Neuronal stem cell (in vitro differentiated cells): ENCODE measurements at regions not wholly inside any gene's neighbourhood (a gene's known extent, or its start where the extent isn't known, plus 50 kb on each side); places are given as distances from the start of the nearest gene placed in this dataset.
A peak's percentile ranks its signal among the peaks of the same experiment; 100 is the strongest.
"Not testable (repeated sequence)": the region's sequence is repeated elsewhere in the genome, so short reads cannot be mapped to it uniquely, and the experiment has no call there.

Experiments used
- DNase-seq: peaks from one replicate; pipeline ENCODE4 v3.0.0-alpha.2; 2013; ENCODE audit warnings: low spot score
- H2AFZ ChIP-seq: one replicate; pipeline ENCODE4 v1.6.1; 2013; ENCODE audit warnings: mild to moderate bottlenecking, low read length, inconsistent platforms
- H2AK5ac ChIP-seq: 2 replicates; pipeline ENCODE4 v1.6.1; 2013; ENCODE audit warnings: low read depth, mild to moderate bottlenecking, inconsistent platforms, low read length, moderate library complexity, mixed read lengths
- H2BK120ac ChIP-seq: 2 replicates; pipeline ENCODE4 v1.6.1; 2013; ENCODE audit warnings: low read depth, mild to moderate bottlenecking, inconsistent platforms, low read length, moderate library complexity, mixed read lengths
- H2BK12ac ChIP-seq: one replicate; pipeline ENCODE4 v1.6.1; 2013; ENCODE audit warnings: low read length, inconsistent platforms
- H2BK15ac ChIP-seq: 2 replicates; pipeline ENCODE4 v1.6.1; 2013; ENCODE audit warnings: mild to moderate bottlenecking, low read length, inconsistent platforms, mixed read lengths
- H2BK5ac ChIP-seq: one replicate; pipeline ENCODE4 v1.6.1; 2013; ENCODE audit warnings: inconsistent platforms, mild to moderate bottlenecking, low read length, moderate library complexity
- H3K14ac ChIP-seq: one replicate; pipeline ENCODE4 v1.6.1; 2013; ENCODE audit warnings: low read length, inconsistent platforms
- H3K18ac ChIP-seq: 2 replicates; pipeline ENCODE4 v1.6.1; 2013; ENCODE audit warnings: low read length, inconsistent platforms
- H3K23ac ChIP-seq: 2 replicates; pipeline ENCODE4 v1.6.1; 2013; ENCODE audit warnings: low read depth, mild to moderate bottlenecking, mixed read lengths, low read length, inconsistent platforms; ENCODE audit not compliant: poor library complexity
- H3K27ac ChIP-seq: replicated peaks from 3 replicates; pipeline ENCODE4 v1.5.1; 2013; ENCODE audit warnings: low read length, inconsistent platforms
- H3K27me3 ChIP-seq, 3 experiments: 2 replicates each; pipeline ENCODE4 v1.6.1; 2013; ENCODE audit warnings: low read length in 3 of 3, mild to moderate bottlenecking in 2 of 3, inconsistent platforms in 1 of 3, low read depth in 1 of 3, mixed read lengths in 1 of 3, moderate library complexity in 1 of 3; ENCODE audit not compliant: control insufficient read depth in 3 of 3, insufficient read depth in 3 of 3
- H3K36me3 ChIP-seq, 2 donors: replicated peaks in 1 of 2; 2 replicates each; pipeline ENCODE4 v1.6.1; 2013; ENCODE audit warnings: low read length in 2 of 2; ENCODE audit not compliant: control insufficient read depth in 2 of 2, insufficient read depth in 2 of 2
- H3K4ac ChIP-seq: 2 replicates; pipeline ENCODE4 v1.6.1; 2013; ENCODE audit warnings: inconsistent platforms, mild to moderate bottlenecking, low read length, moderate library complexity
- H3K4me1 ChIP-seq, 2 donors: 1 replicate in 1 of 2; 2 replicates in 1 of 2; pipeline ENCODE4 v1.6.1; 2013; ENCODE audit warnings: low read length in 2 of 2, low read depth in 1 of 2; ENCODE audit not compliant: control insufficient read depth in 2 of 2, insufficient read depth in 1 of 2
- H3K4me2 ChIP-seq: one replicate; pipeline ENCODE4 v1.6.1; 2013; ENCODE audit warnings: mild to moderate bottlenecking, low read length, inconsistent platforms; ENCODE audit not compliant: insufficient read depth, poor library complexity, severe bottlenecking
- H3K4me3 ChIP-seq, 2 donors: 2 replicates each; pipeline ENCODE4 v1.5.1; 2013; ENCODE audit warnings: low read length in 2 of 2, mild to moderate bottlenecking in 2 of 2, inconsistent platforms in 1 of 2, moderate library complexity in 1 of 2
- H3K79me1 ChIP-seq: one replicate; pipeline ENCODE4 v1.6.1; 2013; ENCODE audit warnings: low read depth, mild to moderate bottlenecking, inconsistent platforms, low read length, moderate library complexity
- H3K9ac ChIP-seq: one replicate; pipeline ENCODE4 v1.6.1; 2013; ENCODE audit warnings: mild to moderate bottlenecking, low read depth, low read length, inconsistent platforms; ENCODE audit not compliant: poor library complexity
- H3K9me3 ChIP-seq, 2 donors: replicated peaks in 1 of 2; 2 replicates each; pipeline versions ENCODE3 to v1.6.1; 2013; ENCODE audit warnings: low read length in 2 of 2, mild to moderate bottlenecking in 2 of 2, inconsistent platforms in 1 of 2, low read depth in 1 of 2, mixed read lengths in 1 of 2, moderate library complexity in 1 of 2; ENCODE audit not compliant: control insufficient read depth in 2 of 2, insufficient read depth in 1 of 2
- H4K8ac ChIP-seq: one replicate; pipeline ENCODE4 v1.6.1; 2013; ENCODE audit warnings: low read depth, mild to moderate bottlenecking, inconsistent platforms, low read length, moderate library complexity
- H4K91ac ChIP-seq: one replicate; pipeline ENCODE4 v1.6.1; 2013; ENCODE audit warnings: low read length, low read depth, mild to moderate bottlenecking, inconsistent platforms; ENCODE audit not compliant: poor library complexity
- WGBS, 2 donors: extraction: QIAGEN DNeasy Blood & Tissue Kit; methylation state at CpG; one replicate each; pipeline ENCODE4 v1.1.7; 2013; ENCODE audit warnings: missing lambda C conversion rate in 2 of 2, mixed read lengths in 1 of 2; ENCODE audit not compliant: insufficient read length in 2 of 2, insufficient replicate concordance in 1 of 2; ENCODE audit errors: extremely low coverage in 2 of 2; 5-methylcytosine and 5-hydroxymethylcytosine counted together

- no peak for DNase-seq
- Histone ChIP-seq H3K23ac (no peak overlapping the region), H3K79me1 (no peaks in the 10 kb centered on the region), H3K36me3 (no peaks in the 10 kb centered on the region), H4K8ac (no peak overlapping the region), H3K4me3 (no peak overlapping the region), H2BK120ac (no peak overlapping the region), H3K14ac (no peak overlapping the region), H3K9me3 (no peaks in the 10 kb centered on the region), H2BK15ac (no peak overlapping the region), H3K4ac (no peak overlapping the region), H3K18ac (no peak overlapping the region), H3K4me1 (no peaks in the 10 kb centered on the region), H2BK5ac (no peak overlapping the region), H3K27ac (no peak overlapping the region), H4K91ac (no peak overlapping the region), H3K9ac (no peak overlapping the region), H3K27me3 (no peaks in the 10 kb centered on the region), H2BK12ac (no peak overlapping the region), H2AK5ac (no peak overlapping the region), H2AFZ (no peak overlapping the region), H3K4me2 (no peak overlapping the region)
- WGBS, 2 donors: no CpG with 5 or more reads among the region's 1 CpG
These were observed 104.4 kb upstream of the SLC39A10 start for GRCh38 chr2:195552581-195552980.

- no peak overlapping the region for H3K4me2 ChIP-seq
- no peak overlapping the region for H3K4ac ChIP-seq
- no peak overlapping the region for H2BK120ac ChIP-seq
- H3K27ac ChIP-seq: no peak overlapping the region
- no peak overlapping the region for H2AFZ ChIP-seq
- H3K9me3 ChIP-seq: no peaks in the 10 kb centered on the region
- no peak overlapping the region for H2BK15ac ChIP-seq
- no peaks in the 10 kb centered on the region for H3K79me1 ChIP-seq
- H4K8ac ChIP-seq: no peak overlapping the region
- DNase-seq: no peak
- H2BK12ac ChIP-seq: no peak overlapping the region
- no peaks in the 10 kb centered on the region for H3K36me3 ChIP-seq
- no peak overlapping the region for H3K9ac ChIP-seq
- H3K23ac ChIP-seq: no peak overlapping the region
- H3K18ac ChIP-seq: no peak overlapping the region
- no peaks in the 10 kb centered on the region for H3K4me1 ChIP-seq
- H4K91ac ChIP-seq: no peak overlapping the region
- WGBS, 2 donors: no CpG with 5 or more reads among the region's 4 CpGs
- H3K4me3 ChIP-seq: no peak overlapping the region
- no peak overlapping the region for H2BK5ac ChIP-seq
- no peak overlapping the region for H3K14ac ChIP-seq
- no peaks in the 10 kb centered on the region for H3K27me3 ChIP-seq
- no peak overlapping the region for H2AK5ac ChIP-seq
These were observed 108.7 kb upstream of the SLC39A10 start for GRCh38 chr2:195548198-195548940.

- H3K4me3 ChIP-seq, H4K91ac ChIP-seq, H3K9ac ChIP-seq, H3K4me1 ChIP-seq, H3K9me3 ChIP-seq, H2BK15ac ChIP-seq, H3K4ac ChIP-seq, H3K18ac ChIP-seq, H4K8ac ChIP-seq, H3K79me1 ChIP-seq, H2AFZ ChIP-seq, H2BK5ac ChIP-seq, H3K36me3 ChIP-seq, H2AK5ac ChIP-seq, H3K27me3 ChIP-seq, H2BK120ac ChIP-seq, DNase-seq, H3K4me2 ChIP-seq, H3K23ac ChIP-seq, H2BK12ac ChIP-seq, H3K27ac ChIP-seq: not testable (repeated sequence)
- H3K14ac ChIP-seq: peak overlapping the region; percentile 21
- no CpG with 5 or more reads among the region's 47 CpGs for WGBS, 2 donors
These were observed 109.7 kb upstream of the SLC39A10 start for GRCh38 chr2:195547268-195547840.

GRCh38 chr2:195545811-195546210, 111.2 kb upstream of the SLC39A10 start:
- H4K8ac ChIP-seq: no peak overlapping the region
- no peak overlapping the region for H3K4me2 ChIP-seq
- H3K9ac ChIP-seq: no peak overlapping the region
- no peaks in the 10 kb centered on the region for H3K79me1 ChIP-seq
- H2AFZ ChIP-seq: no peak overlapping the region
- DNase-seq: no peak
- no peak overlapping the region for H2BK15ac ChIP-seq
- no peaks in the 10 kb centered on the region for H3K4me1 ChIP-seq
- H3K23ac ChIP-seq: no peak overlapping the region
- no peaks in the 10 kb centered on the region for H3K9me3 ChIP-seq
- no peak overlapping the region for H3K27ac ChIP-seq
- no peak overlapping the region for H3K18ac ChIP-seq
- H3K27me3 ChIP-seq: no peaks in the 10 kb centered on the region
- no peak overlapping the region for H2BK5ac ChIP-seq
- no peaks in the 10 kb centered on the region for H3K36me3 ChIP-seq
- no peak overlapping the region for H3K4me3 ChIP-seq
- no peak overlapping the region for H3K4ac ChIP-seq
- no CpG with 5 or more reads among the region's 3 CpGs for WGBS, 2 donors
- no peak overlapping the region for H2BK12ac ChIP-seq
- H4K91ac ChIP-seq: no peak overlapping the region
- H2BK120ac ChIP-seq: no peak overlapping the region
- no peak overlapping the region for H3K14ac ChIP-seq
- H2AK5ac ChIP-seq: no peak overlapping the region
